GM13976 (cell line): ENCODE measurements at regions not wholly inside any gene's neighbourhood (a gene's known extent, or its start where the extent isn't known, plus 50 kb on each side); places are given as distances from the start of the nearest gene placed in this dataset.

ENCODE experiments used
- DNase-seq: peaks from one replicate; pipeline ENCODE4 v3.0.0; 2012; ENCODE audit warnings: low spot score
- CTCF ChIP-seq: IDR thresholded peaks from 2 replicates; pipeline ENCODE4 v1.5.1; 2012; ENCODE audit warnings: borderline replicate concordance, mild to moderate bottlenecking; ENCODE audit not compliant: insufficient read depth; ENCODE audit errors: extremely low read depth, missing control alignments, control extremely low read depth
- in situ Hi-C: fragments of 300-500 bp; cut with MboI; formaldehyde crosslinking; loops from one replicate; pipeline ENCODE4 v1.12.0; 2022; ENCODE audit warnings: low sequenced_read_pairs, mixed read lengths, inconsistent platforms; ENCODE audit not compliant: unreplicated experiment

GRCh38 chr4:137775701-137776100, 243.4 kb upstream of the PCDH18 start:
- DNase-seq = no peak
- in situ Hi-C loops = no loop called here
- TF ChIP-seq CTCF = no peak

GRCh38 chr4:137774501-137774900, 242.2 kb upstream of the PCDH18 start:
- in situ Hi-C loops = no loop called here
- no peak for TF ChIP-seq CTCF
- no peak for DNase-seq

GRCh38 chr4:137768881-137769280, 236.6 kb upstream of the PCDH18 start:
- in situ Hi-C loops = no loop called here
- TF ChIP-seq CTCF = no peak
- DNase-seq = no peak

GRCh38 chr4:137768196-137768595, 235.9 kb upstream of the PCDH18 start:
- DNase-seq = no peak
- no peak for TF ChIP-seq CTCF
- in situ Hi-C loops = no loop called here

GRCh38 chr4:137762591-137762990, 230.3 kb upstream of the PCDH18 start:
- no peak for TF ChIP-seq CTCF
- no peak for DNase-seq
- in situ Hi-C loops = no loop called here

GRCh38 chr4:137754652-137755471, 222.6 kb upstream of the PCDH18 start:
- no peak for DNase-seq
- in situ Hi-C loops = no loop called here
- no peak for TF ChIP-seq CTCF
